Activated CD4-positive, alpha-beta memory T cell treated with anti-CD3 and anti-CD28 coated beads for 36 hours (primary cell): ENCODE measurements at regions not wholly inside any gene's neighbourhood (a gene's known extent, or its start where the extent isn't known, plus 50 kb on each side); places are given as distances from the start of the nearest gene placed in this dataset.

Experiments
- CTCF ChIA-PET: fragments of 350-600 bp; sonication (Branson Sonifier 250); formaldehyde crosslinking; loops from one replicate; lab custom pipeline; 2021; ENCODE audit warnings: antibody characterized with exemption, inconsistent platforms; lab: Charles Lee
- POLR2A ChIA-PET: fragments of 350-600 bp; sonication (Branson Sonifier 250); formaldehyde crosslinking; loops from one replicate; lab custom pipeline; 2021; ENCODE audit warnings: antibody characterized with exemption; lab: Charles Lee
- DNase-seq: peaks from one replicate; pipeline ENCODE4 v3.0.0-alpha.2; 2020
- H3K27ac Mint-ChIP-seq: one replicate; pipeline ENCODE4 v1.8.0; 2021; ENCODE audit warnings: mixed read lengths
- H3K27me3 Mint-ChIP-seq: one replicate; pipeline ENCODE4 v1.8.0; 2021; ENCODE audit warnings: mixed read lengths
- H3K36me3 Mint-ChIP-seq: one replicate; pipeline ENCODE4 v1.8.0; 2021; ENCODE audit warnings: mixed read lengths
- H3K4me1 Mint-ChIP-seq: one replicate; pipeline ENCODE4 v1.8.0; 2021; ENCODE audit warnings: low read depth, mixed read lengths
- H3K4me3 Mint-ChIP-seq: one replicate; pipeline ENCODE4 v1.8.0; 2021; ENCODE audit warnings: mild to moderate bottlenecking, mixed read lengths
- H3K9me3 Mint-ChIP-seq: one replicate; pipeline ENCODE4 v1.8.0; 2021; ENCODE audit warnings: mixed read lengths
- intact Hi-C: fragments of 100-400 bp; cut with micrococcal nuclease; formaldehyde crosslinking; loops from one replicate; pipeline ENCODE4 v1.15.1; 2023

DNA sequence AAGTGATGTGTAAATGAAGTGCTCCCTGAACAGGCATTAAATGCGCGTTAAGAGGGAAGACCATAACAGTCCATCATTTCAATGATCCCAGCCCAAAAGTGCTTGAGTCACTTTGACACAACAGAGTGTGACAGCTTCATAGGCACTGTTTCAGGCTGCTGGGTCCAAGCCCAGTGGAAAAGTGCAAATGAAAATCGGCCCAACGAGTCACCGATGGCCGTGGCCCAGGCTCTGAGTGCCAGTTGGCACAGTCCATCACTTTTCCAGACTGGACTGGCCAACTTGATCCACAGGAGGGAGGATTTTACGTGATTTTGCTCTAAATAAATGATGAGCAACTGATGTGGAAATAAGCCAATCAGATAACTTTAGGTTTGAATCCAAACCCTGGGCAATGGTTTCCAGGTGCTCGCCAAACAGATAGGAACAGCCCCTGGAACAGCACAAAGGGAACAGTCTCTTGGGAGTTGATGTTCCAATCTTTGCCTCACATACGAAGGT is 114.0 kb downstream of the SP3 start:
- Mint-ChIP-seq H3K27me3 (peaks cover 19% of the 10 kb centered on the region), H3K9me3 (no peaks in the 10 kb centered on the region), H3K36me3 (no peaks in the 10 kb centered on the region), H3K4me3 (no peak overlapping the region), H3K4me1 (no peaks in the 10 kb centered on the region), H3K27ac (no peak overlapping the region)
- intact Hi-C loops, result no loop called here
- CTCF ChIA-PET, result no interaction called here
- POLR2A ChIA-PET, result no interaction called here
- DNase-seq, result no peak

DNA sequence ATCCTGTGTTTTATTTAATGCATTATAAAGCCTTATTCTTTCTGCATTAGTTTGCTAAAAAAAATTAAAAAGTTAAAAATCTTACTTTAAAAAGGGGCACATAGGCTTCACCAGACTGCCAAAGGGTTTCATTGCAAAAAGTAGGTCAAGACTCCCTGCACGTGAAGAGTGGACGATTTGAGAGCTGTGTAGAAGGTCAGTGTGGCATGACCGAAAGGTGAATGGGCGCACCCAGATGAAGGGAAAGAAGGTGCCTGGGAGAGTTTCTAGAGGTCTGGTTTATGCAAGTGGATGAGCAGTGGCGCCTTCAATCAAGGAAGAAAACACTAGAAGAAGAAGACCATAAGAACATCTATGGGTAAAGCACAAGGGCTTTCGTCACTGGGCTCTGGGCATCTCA is 111.0 kb downstream of the SP3 start:
- ChIA-PET CTCF (no interaction called here), POLR2A (no interaction called here)
- no peaks in the 10 kb centered on the region for H3K9me3 Mint-ChIP-seq
- H3K4me3 Mint-ChIP-seq, result no peak overlapping the region
- H3K36me3 Mint-ChIP-seq, result no peaks in the 10 kb centered on the region
- no peak for DNase-seq
- no peaks in the 10 kb centered on the region for H3K4me1 Mint-ChIP-seq
- H3K27me3 Mint-ChIP-seq, result peaks cover 9% of the 10 kb centered on the region
- intact Hi-C loops, result no loop called here
- H3K27ac Mint-ChIP-seq, result no peak overlapping the region

DNA sequence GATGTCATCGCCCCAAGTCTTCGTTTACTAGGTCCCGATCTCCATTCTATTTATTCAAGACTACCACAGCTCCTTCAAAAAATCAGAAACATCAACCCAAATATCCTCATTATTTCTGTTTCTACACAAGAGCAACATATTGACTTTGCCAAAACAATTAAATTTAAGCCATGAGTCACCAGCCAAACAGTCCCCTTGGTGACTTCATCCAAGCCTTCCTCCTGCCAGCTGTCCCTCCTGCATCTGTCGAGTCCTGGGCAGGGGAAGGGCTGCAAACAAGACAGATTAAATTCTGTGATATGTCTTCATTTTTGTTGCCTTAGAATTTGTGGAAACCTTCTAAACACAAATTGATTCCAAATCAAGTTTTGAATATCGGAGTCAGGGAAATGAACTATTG is 110.3 kb downstream of the SP3 start:
- no peak for DNase-seq
- Mint-ChIP-seq H3K9me3 (no peaks in the 10 kb centered on the region), H3K4me1 (no peaks in the 10 kb centered on the region), H3K27me3 (peaks cover 6% of the 10 kb centered on the region), H3K27ac (no peak overlapping the region), H3K4me3 (no peak overlapping the region), H3K36me3 (no peaks in the 10 kb centered on the region)
- ChIA-PET POLR2A (no interaction called here), CTCF (no interaction called here)
- intact Hi-C loops, result no loop called here

DNA sequence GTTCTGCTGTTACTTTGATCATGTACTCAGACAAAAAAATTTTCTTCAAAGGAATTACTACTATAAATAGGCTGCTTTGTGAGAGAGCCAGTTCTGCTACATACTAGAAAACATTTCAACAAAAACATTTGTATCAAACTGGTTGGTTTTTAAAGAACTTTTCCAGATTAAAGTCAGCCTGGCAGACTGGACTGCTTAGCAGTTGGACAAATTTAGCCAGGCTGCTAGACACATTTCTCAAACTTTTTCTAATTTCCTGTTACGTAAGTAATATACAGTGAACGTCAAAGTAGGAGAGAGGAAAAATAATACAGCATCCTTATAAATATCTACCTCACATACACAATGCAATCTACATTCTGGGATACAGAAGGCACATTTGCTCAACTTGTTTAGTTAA is 109.5 kb downstream of the SP3 start:
- H3K36me3 Mint-ChIP-seq, result no peaks in the 10 kb centered on the region
- no peaks in the 10 kb centered on the region for H3K4me1 Mint-ChIP-seq
- CTCF ChIA-PET, result no interaction called here
- H3K9me3 Mint-ChIP-seq, result no peaks in the 10 kb centered on the region
- intact Hi-C loops, result no loop called here
- no peak overlapping the region for H3K4me3 Mint-ChIP-seq
- H3K27me3 Mint-ChIP-seq, result peaks cover 8% of the 10 kb centered on the region
- POLR2A ChIA-PET, result no interaction called here
- no peak for DNase-seq
- no peak overlapping the region for H3K27ac Mint-ChIP-seq
